ENCODE measurements at regions not wholly inside any gene's neighbourhood (a gene's known extent, or its start where the extent isn't known, plus 50 kb on each side); places are given as distances from the start of the nearest gene placed in this dataset.
"Not testable (repeated sequence)": the region's sequence is repeated elsewhere in the genome, so short reads cannot be mapped to it uniquely, and the experiment has no call there.

- no peak for DNase-seq
Measured at GRCh38 chr15:91625506-91625905, 228.0 kb upstream of the SLCO3A1 start.

- no peak for DNase-seq
Measured at GRCh38 chr15:91627473-91628278, 225.8 kb upstream of the SLCO3A1 start.

GRCh38 chr15:91630090-91630489, 223.4 kb upstream of the SLCO3A1 start:
- DNase-seq, result no peak

- DNase-seq, result no peak
Measured at GRCh38 chr15:91632176-91632575, 221.3 kb upstream of the SLCO3A1 start.

- DNase-seq, result no peak
Measured at GRCh38 chr15:91632981-91633380, 220.5 kb upstream of the SLCO3A1 start.

- no peak for DNase-seq
Measured at GRCh38 chr15:91634179-91634578, 219.3 kb upstream of the SLCO3A1 start.

- DNase-seq, result no peak
Measured at GRCh38 chr15:91635080-91635479, 218.4 kb upstream of the SLCO3A1 start.

GRCh38 chr15:91635641-91636040, 217.9 kb upstream of the SLCO3A1 start:
- DNase-seq, result no peak

- DNase-seq, result no peak
Measured at GRCh38 chr15:91649016-91649415, 204.5 kb upstream of the SLCO3A1 start.

GRCh38 chr15:91649831-91650321, 203.6 kb upstream of the SLCO3A1 start:
- no peak for DNase-seq

- no peak for DNase-seq
Measured at GRCh38 chr15:91651251-91651650, 202.3 kb upstream of the SLCO3A1 start.

- no peak for DNase-seq
Measured at GRCh38 chr15:91652610-91653207, 200.8 kb upstream of the SLCO3A1 start.

GRCh38 chr15:91655563-91656290, 197.8 kb upstream of the SLCO3A1 start:
- DNase-seq, result not testable (repeated sequence)

GRCh38 chr15:91660174-91660649, 193.3 kb upstream of the SLCO3A1 start:
- no peak for DNase-seq

GRCh38 chr15:91664224-91664836, 189.2 kb upstream of the SLCO3A1 start:
- no peak for DNase-seq

- DNase-seq, result no peak
Measured at GRCh38 chr15:91665212-91665611, 188.3 kb upstream of the SLCO3A1 start.

- DNase-seq, result no peak
Measured at GRCh38 chr15:91668370-91668769, 185.1 kb upstream of the SLCO3A1 start.

- no peak for DNase-seq
Measured at GRCh38 chr15:91670108-91670507, 183.4 kb upstream of the SLCO3A1 start.

- DNase-seq, result no peak
Measured at GRCh38 chr15:91678003-91678402, 175.5 kb upstream of the SLCO3A1 start.

GRCh38 chr15:91679447-91679846, 174.1 kb upstream of the SLCO3A1 start:
- no peak for DNase-seq

- no peak for DNase-seq
Measured at GRCh38 chr15:91685436-91685835, 168.1 kb upstream of the SLCO3A1 start.

GRCh38 chr15:91688811-91689210, 164.7 kb upstream of the SLCO3A1 start:
- no peak for DNase-seq

GRCh38 chr15:91689377-91689776, 164.1 kb upstream of the SLCO3A1 start:
- no peak for DNase-seq
